ENCODE measurements at regions not wholly inside any gene's neighbourhood (a gene's known extent, or its start where the extent isn't known, plus 50 kb on each side); places are given as distances from the start of the nearest gene placed in this dataset.
"Not testable (repeated sequence)": the region's sequence is repeated elsewhere in the genome, so short reads cannot be mapped to it uniquely, and the experiment has no call there.

DNA sequence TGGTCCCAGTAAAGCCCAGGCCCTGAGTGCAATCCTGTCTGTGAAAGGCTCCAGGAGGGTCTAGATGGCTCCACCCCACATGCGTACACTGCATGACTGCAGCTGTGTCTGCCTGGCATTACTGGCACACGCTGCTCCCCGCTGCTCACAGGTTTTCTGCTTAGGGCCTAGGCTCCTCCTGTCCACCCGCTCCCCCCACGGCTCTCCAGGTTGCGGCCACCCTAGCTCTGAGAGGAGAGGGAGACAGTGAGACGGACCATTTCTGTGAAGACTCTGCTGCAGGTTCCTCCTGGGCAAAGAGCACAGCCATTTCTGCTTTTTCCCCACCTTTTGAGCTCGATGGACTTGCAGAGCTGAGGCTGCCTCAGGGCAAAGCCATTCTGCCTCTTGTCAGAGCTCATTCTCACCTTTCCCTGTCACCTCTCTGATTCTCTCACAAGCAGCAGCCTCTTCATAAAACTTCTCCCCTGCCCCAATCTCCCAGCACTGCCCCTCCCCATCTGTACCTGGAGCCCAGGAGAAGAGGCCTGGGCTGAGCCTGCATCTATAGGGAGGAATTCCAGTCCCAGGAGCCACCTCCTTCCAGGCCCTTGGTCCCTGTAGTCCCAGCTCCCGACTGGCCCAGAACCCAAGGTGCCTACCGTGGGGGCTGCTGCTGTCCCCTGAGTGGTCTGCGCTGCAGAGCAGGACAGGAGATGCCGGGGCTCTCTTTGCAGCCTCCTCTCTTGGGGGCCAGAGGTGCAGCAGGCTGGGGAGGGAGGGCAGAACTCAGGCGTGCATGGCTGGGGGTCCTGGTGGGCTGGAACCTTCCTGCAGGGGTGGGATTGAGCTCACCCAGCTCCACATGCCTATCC is 433.7 kb upstream of the B3GAT1 start:
- DNase-seq (ENCODE audit: low read depth, low spot score) = no peak

- no peak for DNase-seq (ENCODE audit: low read depth, low spot score)
Measured at GRCh38 chr11:134844838-134845237, 432.8 kb upstream of the B3GAT1 start.

DNA sequence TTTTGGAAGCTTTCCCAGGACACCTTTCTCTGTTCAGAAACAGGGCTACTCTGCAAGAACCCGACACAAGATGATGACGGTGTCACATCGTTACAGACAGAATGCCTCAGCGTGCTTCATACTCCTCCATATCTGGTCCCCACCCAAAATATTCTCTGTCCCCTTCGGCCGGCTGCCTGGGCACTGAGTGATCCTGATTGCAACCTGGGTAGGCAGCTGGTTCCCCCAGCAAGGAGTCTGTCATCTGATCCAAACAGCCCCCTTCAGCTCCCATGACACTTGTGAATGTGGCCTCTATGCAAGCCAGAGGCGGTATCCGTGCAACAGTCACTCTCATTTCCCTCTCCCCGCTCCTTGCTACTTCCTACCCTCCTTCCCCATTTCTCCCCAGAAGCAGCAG is 431.7 kb upstream of the B3GAT1 start:
- DNase-seq (ENCODE audit: low read depth, low spot score) = no peak

- no peak for DNase-seq (ENCODE audit: low read depth, low spot score)
Measured at GRCh38 chr11:134843020-134843419, 431.0 kb upstream of the B3GAT1 start.

- DNase-seq (ENCODE audit: low read depth, low spot score) = no peak
Measured at GRCh38 chr11:134841972-134842371, 429.9 kb upstream of the B3GAT1 start.

DNA sequence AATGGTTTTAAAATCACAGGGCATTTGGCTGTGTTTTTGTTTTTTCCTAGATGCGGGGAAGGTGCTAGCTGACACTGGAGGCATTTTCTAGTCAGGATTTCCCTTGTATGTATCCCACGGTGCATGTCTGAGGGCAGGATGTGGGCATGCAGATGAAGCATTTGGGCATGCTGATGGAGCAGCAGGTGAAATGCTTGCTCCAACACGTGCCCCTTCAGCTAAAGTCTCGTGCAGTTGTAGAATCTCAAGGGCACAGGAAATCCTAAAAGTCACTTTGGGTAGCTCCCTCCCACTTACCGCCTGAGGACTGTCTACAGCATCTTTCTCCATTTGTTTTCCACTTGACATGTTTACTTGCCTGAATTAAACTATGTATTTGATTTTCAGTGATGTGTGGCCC is 429.4 kb upstream of the B3GAT1 start:
- no peak for DNase-seq (ENCODE audit: low read depth, low spot score)

- DNase-seq (ENCODE audit: low read depth, low spot score) = no peak
Measured at GRCh38 chr11:134840945-134841344, 428.9 kb upstream of the B3GAT1 start.

GRCh38 chr11:134840165-134840564 is 428.1 kb upstream of the B3GAT1 start:
- not testable (repeated sequence) for DNase-seq (ENCODE audit: low read depth, low spot score)

DNA sequence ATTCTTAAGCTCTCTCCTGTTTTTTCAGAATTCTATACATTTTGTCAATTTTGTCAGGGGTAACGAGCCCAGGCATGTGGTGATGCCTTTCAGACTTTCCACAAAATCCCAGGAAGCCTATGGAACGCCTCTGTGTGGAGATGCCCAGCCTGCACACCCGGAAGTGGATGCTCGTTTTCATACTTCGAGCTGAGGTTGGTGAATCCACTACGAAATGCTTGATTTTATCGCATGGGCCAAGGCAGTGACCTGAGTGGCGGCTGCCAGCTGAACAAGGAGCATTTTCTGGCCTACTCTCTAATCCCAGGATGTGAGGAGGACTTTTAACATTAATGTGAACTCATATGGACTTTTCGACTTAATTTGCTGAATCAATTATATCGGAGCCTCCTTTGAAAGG is 426.7 kb upstream of the B3GAT1 start:
- DNase-seq (ENCODE audit: low read depth, low spot score) = no peak

- no peak for DNase-seq (ENCODE audit: low read depth, low spot score)
Measured at GRCh38 chr11:134837887-134838232, 425.8 kb upstream of the B3GAT1 start.

DNA sequence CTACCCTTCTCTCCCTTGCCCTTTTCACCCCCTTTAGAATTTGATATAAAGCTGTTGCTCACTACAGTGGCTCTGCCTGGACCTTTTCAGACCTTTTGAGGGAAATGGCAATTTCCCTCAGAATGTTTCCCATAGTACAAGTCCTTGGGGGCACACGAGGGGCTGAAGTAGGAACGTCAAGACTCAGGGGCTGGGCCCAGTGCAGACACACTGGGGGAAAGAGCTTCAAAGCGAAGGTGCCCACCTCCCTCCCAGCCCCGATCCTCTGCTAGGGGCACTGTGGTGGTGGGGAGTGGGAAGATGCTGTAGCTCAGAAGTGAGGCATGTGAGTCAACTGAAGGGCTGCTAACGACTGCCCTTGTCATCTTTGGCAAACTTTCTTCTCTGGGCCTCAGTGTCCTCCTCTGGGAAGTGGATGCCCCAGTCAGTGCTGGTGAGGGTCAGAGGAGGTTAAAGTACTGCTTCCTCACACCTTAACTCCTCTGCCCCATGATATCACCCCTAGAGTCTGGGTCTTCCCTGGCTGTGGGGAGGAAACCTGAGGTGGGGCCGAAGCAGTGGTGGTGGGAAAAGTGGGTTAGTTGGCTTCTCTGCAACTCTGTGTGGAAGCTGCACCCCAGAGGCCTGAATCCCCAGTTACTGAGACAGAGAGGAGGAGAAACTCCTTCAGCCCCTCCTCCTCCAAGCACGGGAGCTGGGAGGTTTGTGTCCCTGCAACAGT is 425.3 kb upstream of the B3GAT1 start:
- no peak for DNase-seq (ENCODE audit: low read depth, low spot score)

- DNase-seq (ENCODE audit: low read depth, low spot score) = no peak
Measured at GRCh38 chr11:134836561-134836960, 424.5 kb upstream of the B3GAT1 start.

GRCh38 chr11:134835561-134835960 is 423.5 kb upstream of the B3GAT1 start:
- no peak for DNase-seq (ENCODE audit: low read depth, low spot score)

- DNase-seq (ENCODE audit: low read depth, low spot score) = no peak
Measured at GRCh38 chr11:134830312-134830711, 418.3 kb upstream of the B3GAT1 start.

GRCh38 chr11:134823970-134824369 is 411.9 kb upstream of the B3GAT1 start:
- DNase-seq (ENCODE audit: low read depth, low spot score) = no peak

DNA sequence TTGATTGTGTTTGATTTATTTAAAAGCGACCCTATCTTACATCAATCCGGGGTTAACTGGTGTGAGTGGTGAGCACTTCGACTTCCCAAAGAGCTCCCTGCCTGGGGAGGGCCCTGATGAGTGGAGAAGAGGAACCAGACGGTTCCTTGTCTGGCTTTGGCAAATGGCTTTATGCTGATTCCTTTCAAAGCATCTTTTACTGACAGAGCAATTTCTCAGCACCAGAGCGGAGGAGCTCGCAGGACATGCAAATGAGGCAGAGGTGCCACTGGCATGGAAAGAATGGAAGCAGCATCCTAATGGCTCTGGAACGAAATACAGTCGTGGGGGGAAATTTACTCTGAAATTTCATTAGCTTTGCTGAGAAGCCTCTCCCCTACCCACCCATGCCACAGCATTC is 410.9 kb upstream of the B3GAT1 start:
- DNase-seq (ENCODE audit: low read depth, low spot score) = no peak

DNA sequence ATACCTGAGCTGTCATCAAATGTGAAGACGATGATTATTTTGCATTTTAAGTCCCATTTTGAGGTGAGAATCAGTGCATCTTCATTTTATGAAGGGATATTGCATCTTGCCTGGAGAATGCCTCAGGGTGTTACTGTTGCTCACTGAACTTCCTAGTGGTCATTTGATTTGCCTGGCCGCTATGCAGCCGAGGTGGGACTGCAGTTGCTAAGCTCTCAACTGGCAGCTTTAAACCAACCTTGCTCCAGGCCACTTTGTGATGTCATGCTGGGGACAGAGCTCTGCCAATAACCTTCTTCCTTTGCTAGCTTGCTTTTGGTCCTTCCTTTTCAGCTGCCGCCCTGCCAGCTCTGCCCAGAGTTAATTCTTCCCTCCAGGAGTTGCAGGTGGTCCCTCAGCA is 409.4 kb upstream of the B3GAT1 start:
- no peak for DNase-seq (ENCODE audit: low read depth, low spot score)

- DNase-seq (ENCODE audit: low read depth, low spot score) = no peak
Measured at GRCh38 chr11:134819041-134819440, 407.0 kb upstream of the B3GAT1 start.

DNA sequence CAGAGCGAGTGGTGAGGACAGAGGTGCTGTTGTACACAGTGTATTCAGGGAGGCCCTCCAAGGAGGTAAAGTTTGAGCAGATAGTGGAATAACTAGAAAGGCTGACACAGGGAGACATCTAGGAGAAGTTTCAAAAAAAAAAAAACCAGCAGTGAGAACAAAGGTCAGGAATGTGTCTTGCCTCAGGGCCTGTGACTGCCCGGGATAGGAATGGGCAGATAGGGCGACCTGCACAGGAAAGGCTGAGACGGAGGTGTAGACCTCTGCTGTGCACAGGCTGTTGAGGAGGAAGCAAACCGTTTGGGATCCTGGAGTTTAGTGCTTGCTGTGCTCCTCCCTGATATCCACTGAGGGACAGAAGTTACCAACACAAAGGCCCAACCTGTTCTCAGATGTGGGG is 406.5 kb upstream of the B3GAT1 start:
- no peak for DNase-seq (ENCODE audit: low read depth, low spot score)

DNA sequence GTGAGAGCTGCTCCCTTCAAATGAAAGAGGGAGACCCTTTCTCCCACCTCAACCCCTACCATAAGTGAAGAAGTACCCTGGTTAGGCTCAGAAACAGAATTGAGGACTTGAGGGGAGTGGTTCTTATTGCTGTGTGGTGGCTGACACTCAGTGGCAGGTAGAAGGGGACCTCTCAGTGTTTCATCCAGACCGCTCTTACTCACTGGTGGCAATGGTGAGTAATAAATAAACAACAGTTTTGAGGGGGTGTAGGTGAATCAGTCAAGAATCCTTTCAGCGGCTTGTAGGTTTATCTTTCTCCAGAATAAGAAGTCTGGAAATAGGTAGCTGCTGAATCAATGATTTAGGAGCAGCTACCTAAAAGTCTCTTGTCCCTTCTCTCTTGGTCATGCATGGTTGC is 403.4 kb upstream of the B3GAT1 start:
- no peak for DNase-seq (ENCODE audit: low read depth, low spot score)

DNA sequence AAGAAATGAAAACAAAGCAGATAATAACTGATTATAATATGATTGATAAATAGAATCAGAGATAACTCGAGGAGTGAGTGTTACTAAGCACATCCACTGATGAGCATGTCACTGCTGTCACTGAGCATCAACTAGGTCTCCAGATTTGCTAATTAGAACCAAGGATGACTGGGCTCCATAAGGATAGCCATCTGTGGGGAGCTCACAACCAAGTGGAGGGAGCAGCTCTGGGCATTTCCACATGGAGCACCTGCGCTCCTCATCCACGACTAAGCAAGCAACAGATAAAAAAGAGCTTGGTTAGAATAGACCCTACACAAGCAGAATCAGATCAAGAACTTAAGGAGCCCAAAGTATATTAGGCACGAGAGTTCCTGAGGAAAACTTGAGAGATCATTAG is 396.0 kb upstream of the B3GAT1 start:
- DNase-seq (ENCODE audit: low read depth, low spot score) = no peak

DNA sequence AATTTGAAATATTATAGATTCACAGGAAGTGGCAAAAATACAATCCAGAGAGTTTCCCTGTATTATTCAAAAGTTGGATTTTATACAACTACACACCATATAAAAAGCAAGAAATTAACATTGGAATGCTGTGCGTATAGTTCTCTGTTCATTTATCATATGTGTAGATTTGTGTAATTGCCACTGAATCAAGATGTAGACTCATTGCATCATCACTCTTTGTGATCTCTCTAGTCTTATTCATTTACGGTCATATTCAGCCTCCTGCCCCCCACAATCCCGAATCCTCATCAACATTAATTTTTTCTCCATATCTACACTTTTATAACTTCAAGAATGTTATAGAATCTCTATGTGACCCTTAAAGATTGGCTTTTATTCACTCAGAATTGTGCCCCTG is 390.6 kb upstream of the B3GAT1 start:
- DNase-seq (ENCODE audit: low read depth, low spot score) = no peak

GRCh38 chr11:134802116-134802515 is 390.1 kb upstream of the B3GAT1 start:
- DNase-seq (ENCODE audit: low read depth, low spot score) = no peak

All from activated CD4-positive, CD25-positive, alpha-beta regulatory T cell treated with anti-CD3 and anti-CD28 coated beads, Interleukin-2, amount 50 U/mL, for 16 hours (primary cell).